ENCODE measurements at regions not wholly inside any gene's neighbourhood (a gene's known extent, or its start where the extent isn't known, plus 50 kb on each side); places are given as distances from the start of the nearest gene placed in this dataset.

DNA sequence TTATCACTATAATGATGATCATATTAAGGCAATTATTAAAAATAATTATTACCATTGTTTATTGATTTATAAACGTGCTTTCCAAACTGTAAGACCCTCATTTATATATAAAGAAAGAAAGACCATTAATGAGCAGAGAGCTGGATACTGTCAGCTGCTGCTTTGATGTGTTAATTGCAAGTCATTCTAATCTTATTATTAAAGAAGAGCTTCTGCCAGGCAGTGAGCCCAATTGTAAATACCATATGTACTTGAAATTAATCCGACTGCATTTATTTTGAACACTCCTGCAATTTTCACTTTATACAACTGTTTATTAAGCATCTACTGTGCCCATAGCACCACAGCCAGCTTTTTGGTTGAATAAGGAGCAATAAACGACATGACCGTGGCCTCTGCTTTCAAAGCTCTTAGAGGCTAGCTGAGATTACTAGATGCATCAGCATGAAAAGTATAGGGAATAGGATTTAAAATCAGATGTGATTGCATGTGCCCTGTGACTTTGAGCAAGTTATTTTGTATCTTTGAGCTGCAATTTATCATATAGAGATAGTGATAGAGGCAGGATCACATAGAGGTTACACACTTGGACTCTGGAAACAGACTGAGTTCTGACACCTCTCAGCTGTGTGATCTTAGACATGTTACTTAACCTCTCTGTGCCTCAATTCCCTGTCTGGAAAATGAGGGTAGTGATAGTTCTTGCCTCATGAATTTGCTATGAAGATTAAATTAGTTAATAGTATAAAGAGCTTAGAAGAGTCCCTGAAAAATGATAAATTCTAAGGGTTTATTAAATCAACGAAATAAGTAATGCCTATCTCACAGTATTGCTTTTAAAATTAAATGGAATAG is 83.4 kb downstream of the MYCN start:
- H3K27ac ChIP-seq (ENCODE audit: low read length): no peak overlapping the region
- no peaks in the 10 kb centered on the region for H4K20me1 ChIP-seq (ENCODE audit: insufficient read depth)
- H2AFZ ChIP-seq (ENCODE audit: low read depth, low read length): no peak overlapping the region
- TF ChIP-seq POLR2AphosphoS5 (IDR thresholded peaks at IDR 0.05) (no peak), REST (IDR thresholded peaks at IDR 0.05; ENCODE audit: borderline replicate concordance) (no peak), EP300 (conservative IDR thresholded peaks at IDR 0.05; ENCODE audit: poor library complexity, severe bottlenecking) (no peak), TAF1 (IDR thresholded peaks at IDR 0.05; ENCODE audit: low read depth) (no peak), RAD21 (conservative IDR thresholded peaks at IDR 0.05) (no peak), MXI1 (conservative IDR thresholded peaks at IDR 0.05; ENCODE audit: poor library complexity, severe bottlenecking) (no peak)
- H3K79me2 ChIP-seq (replicated peaks; ENCODE audit: insufficient read depth, low read length): no peaks in the 10 kb centered on the region
- H3K9me3 ChIP-seq (ENCODE audit: low read length): no peaks in the 10 kb centered on the region
- no peak overlapping the region for H3K4me3 ChIP-seq (ENCODE audit: low read length)
- no peaks in the 10 kb centered on the region for H3F3A ChIP-seq (ENCODE audit: insufficient read depth, low read length, poor library complexity, severe bottlenecking)
- no peaks in the 10 kb centered on the region for H3K27me3 ChIP-seq (ENCODE audit: insufficient read depth, low read depth, low read length)
- H3K36me3 ChIP-seq (ENCODE audit: insufficient read depth, low read length): no peaks in the 10 kb centered on the region
- no peak overlapping the region for H3K4me2 ChIP-seq (ENCODE audit: low read length)
- no peak overlapping the region for H3K9ac ChIP-seq (ENCODE audit: low read length)
- no peaks in the 10 kb centered on the region for H3K9me2 ChIP-seq (ENCODE audit: insufficient read depth, low read length)

DNA sequence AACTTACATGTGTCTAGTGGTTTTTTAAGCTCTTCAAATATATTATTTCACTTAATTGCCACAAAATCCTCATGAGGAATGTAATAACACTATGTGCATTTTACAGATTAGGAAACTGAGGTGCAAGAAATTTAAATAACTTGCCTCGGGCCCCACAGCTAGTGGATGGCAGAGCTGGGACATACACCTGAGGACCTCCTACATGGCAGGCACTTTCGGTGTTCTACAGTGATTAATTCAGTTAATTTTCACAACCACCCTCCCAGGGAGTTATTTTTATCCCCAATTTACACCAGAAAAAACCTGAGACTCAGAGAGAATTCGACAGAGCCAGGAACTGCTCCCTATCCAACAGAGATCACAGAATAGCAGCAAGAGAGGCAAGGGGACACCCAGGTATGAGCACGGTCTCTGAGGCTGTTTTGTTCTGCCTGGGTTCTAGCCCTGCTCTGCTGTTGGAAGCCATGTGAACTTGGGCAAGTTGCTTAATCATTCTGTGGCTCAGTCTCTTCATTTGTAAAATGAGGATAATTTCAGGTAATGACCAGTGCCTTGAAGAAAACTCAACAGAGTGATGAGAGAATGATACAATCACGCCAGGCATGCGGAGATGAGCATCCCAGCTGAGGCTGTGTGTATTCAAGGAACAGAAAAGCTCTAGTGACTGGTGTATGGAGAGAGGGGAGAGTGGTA is 82.3 kb downstream of the MYCN start:
- H3K27me3 ChIP-seq (ENCODE audit: insufficient read depth, low read depth, low read length): no peaks in the 10 kb centered on the region

More for the DNA sequence above, 82.3 kb downstream of the MYCN start:
- Histone ChIP-seq H3K79me2 (replicated peaks; ENCODE audit: insufficient read depth, low read length) (no peaks in the 10 kb centered on the region), H3K27ac (ENCODE audit: low read length) (no peak overlapping the region), H2AFZ (ENCODE audit: low read depth, low read length) (no peak overlapping the region), H3K9me3 (ENCODE audit: low read length) (no peaks in the 10 kb centered on the region), H3F3A (ENCODE audit: insufficient read depth, low read length, poor library complexity, severe bottlenecking) (no peaks in the 10 kb centered on the region), H3K9me2 (ENCODE audit: insufficient read depth, low read length) (no peaks in the 10 kb centered on the region), H3K36me3 (ENCODE audit: insufficient read depth, low read length) (no peaks in the 10 kb centered on the region), H3K9ac (ENCODE audit: low read length) (no peak overlapping the region), H3K4me3 (ENCODE audit: low read length) (no peak overlapping the region), H4K20me1 (ENCODE audit: insufficient read depth) (no peaks in the 10 kb centered on the region), H3K4me2 (ENCODE audit: low read length) (no peak overlapping the region)
- TF ChIP-seq SMC3 (conservative IDR thresholded peaks at IDR 0.05; ENCODE audit: poor library complexity) (no peak), EP300 (conservative IDR thresholded peaks at IDR 0.05; ENCODE audit: poor library complexity, severe bottlenecking) (no peak), MXI1 (conservative IDR thresholded peaks at IDR 0.05; ENCODE audit: poor library complexity, severe bottlenecking) (no peak), REST (IDR thresholded peaks at IDR 0.05; ENCODE audit: borderline replicate concordance) (no peak), TAF1 (IDR thresholded peaks at IDR 0.05; ENCODE audit: low read depth) (no peak), POLR2AphosphoS5 (IDR thresholded peaks at IDR 0.05) (no peak), RAD21 (conservative IDR thresholded peaks at IDR 0.05) (no peak), EZH2 (IDR thresholded peaks at IDR 0.05; ENCODE audit: borderline replicate concordance, insufficient read depth, low read length, poor library complexity, severe bottlenecking) (no peak)
- TF ChIP-seq, protein P1, sequence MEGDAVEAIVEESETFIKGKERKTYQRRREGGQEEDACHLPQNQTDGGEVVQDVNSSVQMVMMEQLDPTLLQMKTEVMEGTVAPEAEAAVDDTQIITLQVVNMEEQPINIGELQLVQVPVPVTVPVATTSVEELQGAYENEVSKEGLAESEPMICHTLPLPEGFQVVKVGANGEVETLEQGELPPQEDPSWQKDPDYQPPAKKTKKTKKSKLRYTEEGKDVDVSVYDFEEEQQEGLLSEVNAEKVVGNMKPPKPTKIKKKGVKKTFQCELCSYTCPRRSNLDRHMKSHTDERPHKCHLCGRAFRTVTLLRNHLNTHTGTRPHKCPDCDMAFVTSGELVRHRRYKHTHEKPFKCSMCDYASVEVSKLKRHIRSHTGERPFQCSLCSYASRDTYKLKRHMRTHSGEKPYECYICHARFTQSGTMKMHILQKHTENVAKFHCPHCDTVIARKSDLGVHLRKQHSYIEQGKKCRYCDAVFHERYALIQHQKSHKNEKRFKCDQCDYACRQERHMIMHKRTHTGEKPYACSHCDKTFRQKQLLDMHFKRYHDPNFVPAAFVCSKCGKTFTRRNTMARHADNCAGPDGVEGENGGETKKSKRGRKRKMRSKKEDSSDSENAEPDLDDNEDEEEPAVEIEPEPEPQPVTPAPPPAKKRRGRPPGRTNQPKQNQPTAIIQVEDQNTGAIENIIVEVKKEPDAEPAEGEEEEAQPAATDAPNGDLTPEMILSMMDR (IDR thresholded peaks at IDR 0.05; ENCODE audit: poor library complexity, severe bottlenecking): no peak
